Stimulated activated naive CD8-positive, alpha-beta T cell treated with anti-CD3 and anti-CD28 coated beads, Interleukin-15, amount 100 ng/mL, for 72 hours (primary cell): ENCODE measurements at regions not wholly inside any gene's neighbourhood (a gene's known extent, or its start where the extent isn't known, plus 50 kb on each side); places are given as distances from the start of the nearest gene placed in this dataset.
"Not testable (repeated sequence)": the region's sequence is repeated elsewhere in the genome, so short reads cannot be mapped to it uniquely, and the experiment has no call there.

Source experiments
- ATAC-seq: fragments of 150-1000 bp; cut with Tn5 transposase; 2 replicates; pipeline ENCODE4 v1.10.0; 2021; ENCODE audit warnings: mild to moderate bottlenecking, moderate library complexity
- DNase-seq, 2 donors: peaks; one replicate each; pipeline ENCODE4 v3.0.0; 2021 to 2022
- H3K27ac Mint-ChIP-seq, 2 donors: one replicate each; pipeline ENCODE4 v1.8.0; 2022; ENCODE audit warnings: mild to moderate bottlenecking in 2 of 2, mixed read lengths in 2 of 2, moderate library complexity in 2 of 2
- H3K27me3 Mint-ChIP-seq: one replicate; pipeline ENCODE4 v1.8.0; 2022; ENCODE audit warnings: mixed read lengths
- H3K4me1 Mint-ChIP-seq: one replicate; pipeline ENCODE4 v1.8.0; 2022; ENCODE audit warnings: mild to moderate bottlenecking, mixed read lengths
- H3K4me3 Mint-ChIP-seq, 2 donors: one replicate each; pipeline ENCODE4 v1.8.0; 2022; ENCODE audit warnings: mild to moderate bottlenecking in 2 of 2, mixed read lengths in 2 of 2, moderate library complexity in 1 of 2
- H3K9me3 Mint-ChIP-seq, 2 donors: one replicate each; pipeline ENCODE4 v1.8.0; 2022; ENCODE audit warnings: mixed read lengths in 2 of 2

- Mint-ChIP-seq H3K27me3 (peaks cover 8% of the 10 kb centered on the region), H3K4me1 (no peaks in the 10 kb centered on the region), H3K27ac (no peak overlapping the region), H3K9me3 (no peaks in the 10 kb centered on the region), H3K4me3 (no peak overlapping the region)
- no peak for DNase-seq
- no peak for ATAC-seq
These were observed 129.1 kb downstream of the PLK2 start for GRCh38 chr5:58330781-58331180.

DNA sequence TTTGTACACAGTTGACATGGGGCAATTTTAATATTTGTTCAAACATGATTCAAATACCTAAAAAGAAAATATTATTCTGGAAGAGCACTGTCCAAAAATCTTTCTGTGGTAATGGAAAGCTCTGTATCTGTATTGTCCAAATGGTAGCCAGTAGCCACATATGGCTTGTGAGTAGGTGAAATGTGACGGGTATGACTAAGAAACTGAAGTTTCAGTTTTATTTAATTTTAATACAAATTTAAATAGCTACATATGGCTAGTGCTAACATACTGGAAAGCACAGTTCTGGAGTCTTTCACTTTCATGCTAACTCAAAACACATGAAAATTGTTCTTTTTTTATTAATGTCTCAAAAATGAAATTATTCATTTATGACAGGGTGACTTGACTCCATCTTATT lies 132.6 kb downstream of the PLK2 start:
- H3K4me3 Mint-ChIP-seq, result no peak overlapping the region
- ATAC-seq, result no peak
- no peak for DNase-seq
- no peaks in the 10 kb centered on the region for H3K4me1 Mint-ChIP-seq
- no peaks in the 10 kb centered on the region for H3K9me3 Mint-ChIP-seq
- no peaks in the 10 kb centered on the region for H3K27me3 Mint-ChIP-seq
- H3K27ac Mint-ChIP-seq, result no peak overlapping the region

DNA sequence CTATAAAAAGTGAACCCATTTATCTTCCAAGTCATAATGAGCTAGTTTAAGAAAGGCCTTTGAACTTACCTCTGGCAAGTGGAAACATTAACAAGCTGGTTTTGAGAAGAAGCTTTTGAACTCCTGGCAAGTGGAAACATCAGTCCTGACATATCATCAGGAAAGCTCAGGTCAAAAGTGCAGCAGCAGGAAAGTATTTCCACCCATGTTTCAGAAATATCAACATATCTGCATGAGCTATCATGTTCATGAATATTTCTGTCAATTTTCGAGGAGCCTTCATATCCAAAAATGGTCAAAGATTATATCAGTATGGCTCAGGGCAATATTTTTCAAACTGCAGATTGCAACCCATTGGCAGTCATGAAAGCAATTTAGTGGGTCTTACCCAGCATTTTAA lies 133.9 kb downstream of the PLK2 start:
- no peaks in the 10 kb centered on the region for H3K4me1 Mint-ChIP-seq
- ATAC-seq (no peak), DNase-seq (no peak)
- H3K27me3 Mint-ChIP-seq, result no peaks in the 10 kb centered on the region
- H3K9me3 Mint-ChIP-seq, result no peaks in the 10 kb centered on the region
- H3K4me3 Mint-ChIP-seq, result no peak overlapping the region
- no peak overlapping the region for H3K27ac Mint-ChIP-seq

DNA sequence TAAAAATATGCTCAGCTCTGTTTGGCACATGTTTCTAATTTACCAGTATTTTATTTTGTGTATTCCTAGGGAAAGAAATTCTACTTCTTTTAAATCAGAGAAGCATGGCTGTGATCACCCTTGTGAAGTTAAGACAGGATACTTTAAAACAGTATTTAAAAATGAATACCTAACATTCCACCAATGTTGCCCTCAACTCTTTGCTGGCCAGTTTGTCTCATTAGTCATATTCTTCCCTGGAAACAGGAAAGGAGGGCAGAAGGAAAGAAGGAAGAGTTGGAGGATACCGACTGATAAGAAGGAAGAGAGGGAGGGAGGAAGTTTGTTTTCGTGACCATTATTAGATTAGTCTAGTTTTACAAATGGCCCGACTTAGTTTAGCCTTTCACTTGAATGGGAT lies 137.4 kb downstream of the PLK2 start:
- DNase-seq, result no peak
- no peak overlapping the region for H3K27ac Mint-ChIP-seq
- H3K27me3 Mint-ChIP-seq, result peaks cover 13% of the 10 kb centered on the region
- no peak overlapping the region for H3K4me3 Mint-ChIP-seq
- H3K4me1 Mint-ChIP-seq, result no peaks in the 10 kb centered on the region
- H3K9me3 Mint-ChIP-seq, result no peaks in the 10 kb centered on the region
- ATAC-seq, result no peak

- Mint-ChIP-seq H3K27ac (no peak overlapping the region), H3K9me3 (no peaks in the 10 kb centered on the region), H3K4me1 (no peaks in the 10 kb centered on the region), H3K4me3 (no peak overlapping the region), H3K27me3 (peaks cover 20% of the 10 kb centered on the region)
- ATAC-seq (no peak), DNase-seq (no peak)
These were observed 141.4 kb downstream of the PLK2 start for GRCh38 chr5:58318468-58318867.

GRCh38 chr5:58317808-58318207 lies 142.1 kb downstream of the PLK2 start:
- ATAC-seq (no peak), DNase-seq (no peak)
- H3K9me3 Mint-ChIP-seq, result no peaks in the 10 kb centered on the region
- no peaks in the 10 kb centered on the region for H3K4me1 Mint-ChIP-seq
- no peak overlapping the region for H3K27ac Mint-ChIP-seq
- H3K4me3 Mint-ChIP-seq, result no peak overlapping the region
- H3K27me3 Mint-ChIP-seq, result peaks cover 20% of the 10 kb centered on the region

- no peak overlapping the region for H3K4me3 Mint-ChIP-seq
These were observed 142.9 kb downstream of the PLK2 start for GRCh38 chr5:58317009-58317408.

GRCh38 chr5:58315794-58316193 lies 144.1 kb downstream of the PLK2 start:
- no peaks in the 10 kb centered on the region for H3K9me3 Mint-ChIP-seq
- no peak for DNase-seq
- ATAC-seq, result no peak
- no peak overlapping the region for H3K4me3 Mint-ChIP-seq
- peaks cover 20% of the 10 kb centered on the region for H3K27me3 Mint-ChIP-seq
- H3K4me1 Mint-ChIP-seq, result no peaks in the 10 kb centered on the region
- H3K27ac Mint-ChIP-seq, result no peak overlapping the region

More at GRCh38 chr5:58317009-58317408, 142.9 kb downstream of the PLK2 start:
- no peaks in the 10 kb centered on the region for H3K9me3 Mint-ChIP-seq
- peaks cover 20% of the 10 kb centered on the region for H3K27me3 Mint-ChIP-seq
- no peak for ATAC-seq
- H3K27ac Mint-ChIP-seq, result no peak overlapping the region
- no peak for DNase-seq
- no peaks in the 10 kb centered on the region for H3K4me1 Mint-ChIP-seq

GRCh38 chr5:58314356-58315210 lies 145.3 kb downstream of the PLK2 start:
- Mint-ChIP-seq H3K27ac (no peak overlapping the region), H3K9me3 (no peaks in the 10 kb centered on the region), H3K4me3 (no peak overlapping the region), H3K27me3 (peaks cover 14% of the 10 kb centered on the region), H3K4me1 (no peaks in the 10 kb centered on the region)
- ATAC-seq, result no peak
- no peak for DNase-seq

DNA sequence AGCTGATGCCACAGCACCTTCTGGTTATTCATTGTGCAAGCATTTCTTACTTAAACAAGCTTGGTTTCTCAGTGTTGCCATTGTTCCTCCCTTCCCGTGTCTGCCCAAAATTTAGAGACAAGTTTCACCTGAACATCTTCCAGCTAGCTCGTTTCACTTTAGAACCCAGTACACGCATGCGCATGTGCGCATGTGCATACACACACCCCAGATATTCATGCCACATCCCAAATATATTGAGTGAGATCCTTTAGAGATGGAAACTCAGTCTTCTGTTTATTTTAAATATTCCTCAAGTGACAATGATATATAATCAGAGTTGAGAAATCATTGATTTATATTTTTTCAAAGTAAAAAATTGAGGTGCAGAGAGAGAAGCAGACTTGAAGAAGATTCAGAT lies 147.6 kb downstream of the PLK2 start:
- Mint-ChIP-seq H3K4me1 (no peaks in the 10 kb centered on the region), H3K27me3 (peaks cover 7% of the 10 kb centered on the region), H3K27ac (no peak overlapping the region), H3K9me3 (no peaks in the 10 kb centered on the region), H3K4me3 (no peak overlapping the region)
- no peak for DNase-seq
- no peak for ATAC-seq

GRCh38 chr5:58311526-58311925 lies 148.4 kb downstream of the PLK2 start:
- no peaks in the 10 kb centered on the region for H3K9me3 Mint-ChIP-seq
- no peaks in the 10 kb centered on the region for H3K27me3 Mint-ChIP-seq
- no peak overlapping the region for H3K4me3 Mint-ChIP-seq
- DNase-seq (no peak), ATAC-seq (no peak)
- H3K27ac Mint-ChIP-seq, result no peak overlapping the region
- no peaks in the 10 kb centered on the region for H3K4me1 Mint-ChIP-seq

DNA sequence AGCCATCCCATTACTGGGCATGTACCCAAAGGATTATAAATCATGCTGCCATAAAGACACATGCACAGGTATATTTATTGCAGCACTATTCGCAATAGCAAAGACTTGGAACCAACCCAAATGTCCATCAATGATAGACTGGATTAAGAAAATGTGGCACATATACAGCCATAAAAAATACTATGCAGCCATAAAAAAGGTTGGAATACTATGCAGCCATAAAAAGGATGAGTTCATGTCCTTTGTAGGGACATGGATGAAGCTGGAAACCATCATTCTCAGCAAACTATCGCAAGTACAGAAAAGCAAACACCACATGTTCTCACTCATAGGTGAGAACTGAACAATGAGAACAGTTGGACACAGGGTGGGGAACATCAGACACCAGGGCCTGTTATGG lies 151.5 kb downstream of the PLK2 start:
- ATAC-seq, DNase-seq, H3K27me3 Mint-ChIP-seq, H3K4me1 Mint-ChIP-seq, H3K9me3 Mint-ChIP-seq, H3K4me3 Mint-ChIP-seq: not testable (repeated sequence)
- peak overlapping the region in 1 of 2 donors; percentile 86 for H3K27ac Mint-ChIP-seq

GRCh38 chr5:58300346-58300895 lies 159.5 kb downstream of the PLK2 start:
- Mint-ChIP-seq H3K4me3 (no peak overlapping the region), H3K27me3 (no peaks in the 10 kb centered on the region), H3K27ac (no peak overlapping the region), H3K9me3 (no peaks in the 10 kb centered on the region), H3K4me1 (no peaks in the 10 kb centered on the region)
- DNase-seq (no peak), ATAC-seq (no peak)

GRCh38 chr5:58299256-58299655 lies 160.6 kb downstream of the PLK2 start:
- Mint-ChIP-seq H3K9me3 (no peaks in the 10 kb centered on the region), H3K27me3 (no peaks in the 10 kb centered on the region), H3K4me3 (no peak overlapping the region), H3K27ac (peak overlapping the region in 1 of 2 donors; percentile 9), H3K4me1 (peaks cover 9% of the 10 kb centered on the region)
- DNase-seq, result no peak
- ATAC-seq, result no peak

DNA sequence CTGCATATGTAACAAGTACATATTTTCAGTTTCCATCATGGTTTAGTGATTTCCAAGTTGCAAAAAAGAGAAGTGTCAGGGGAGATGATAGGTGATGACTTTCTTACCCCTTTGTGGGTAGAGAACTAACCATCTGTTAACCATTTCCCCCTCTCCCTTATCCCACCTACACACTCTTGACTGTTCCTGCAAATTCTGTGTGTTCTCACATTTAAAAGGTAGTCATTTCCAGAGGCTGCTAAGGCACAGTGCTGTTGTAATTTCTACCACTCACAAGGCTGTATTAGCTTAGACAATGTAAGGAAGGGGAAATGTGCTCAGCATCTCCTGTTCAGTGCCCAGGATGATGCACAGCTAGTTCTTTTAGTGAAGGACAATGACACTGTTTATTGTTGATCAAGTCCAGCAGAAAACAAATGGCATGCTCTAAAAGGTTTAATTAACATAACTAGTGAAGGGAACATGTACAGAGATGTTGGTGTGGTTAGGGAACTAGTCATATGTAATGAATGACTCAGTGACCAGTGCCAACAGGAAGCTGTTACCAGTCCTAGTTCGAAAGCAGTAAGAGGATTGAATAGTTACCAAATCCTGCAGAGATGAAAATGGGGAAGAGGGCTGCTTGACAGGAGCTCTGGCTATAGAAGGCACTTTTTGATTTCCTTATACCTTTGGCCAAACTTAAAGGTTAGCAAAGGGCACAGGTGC lies 165.1 kb downstream of the PLK2 start:
- peaks cover 9% of the 10 kb centered on the region for H3K4me1 Mint-ChIP-seq
- H3K27ac Mint-ChIP-seq, result no peak overlapping the region
- DNase-seq (no peak), ATAC-seq (peak; percentile 91)
- no peak overlapping the region for H3K4me3 Mint-ChIP-seq
- no peaks in the 10 kb centered on the region for H3K27me3 Mint-ChIP-seq
- no peaks in the 10 kb centered on the region for H3K9me3 Mint-ChIP-seq

- not testable (repeated sequence) for H3K9me3 Mint-ChIP-seq, H3K4me1 Mint-ChIP-seq, ATAC-seq, DNase-seq, H3K4me3 Mint-ChIP-seq, H3K27ac Mint-ChIP-seq, H3K27me3 Mint-ChIP-seq
These were observed 171.6 kb downstream of the PLK2 start for GRCh38 chr5:58288275-58288674.
